GM23338 (cell line): ENCODE measurements at regions not wholly inside any gene's neighbourhood (a gene's known extent, or its start where the extent isn't known, plus 50 kb on each side); places are given as distances from the start of the nearest gene placed in this dataset.
"Not testable (repeated sequence)": the region's sequence is repeated elsewhere in the genome, so short reads cannot be mapped to it uniquely, and the experiment has no call there.

Experiments
- ATAC-seq: fragments of 200-7000 bp; cut with Tn5 transposase; 3 replicates; pipeline ENCODE4 v1.9.1; 2020
- DNase-seq: peaks from one replicate; pipeline ENCODE4 v3.0.0-alpha.2; 2015; ENCODE audit warnings: low spot score
- H2AFZ ChIP-seq: fragments of 200-600 bp; sonication (generic); 2 replicates; pipeline ENCODE4 v1.8.0; 2016; ENCODE audit warnings: antibody characterized with exemption, mild to moderate bottlenecking, moderate library complexity
- H3F3A ChIP-seq: fragments of 200-600 bp; sonication (generic); replicated peaks from 2 replicates; pipeline ENCODE4 v1.8.0; 2017; ENCODE audit warnings: antibody characterized with exemption, mixed run types, low read depth
- H3K27ac ChIP-seq: fragments of 200-600 bp; sonication (generic); 2 replicates; pipeline ENCODE4 v1.6.1; 2016; ENCODE audit warnings: low read depth
- H3K27me3 ChIP-seq: fragments of 200-600 bp; sonication (generic); 2 replicates; pipeline ENCODE4 v1.8.0; 2016; ENCODE audit warnings: mild to moderate bottlenecking, mixed run types, moderate library complexity; ENCODE audit not compliant: insufficient read depth
- H3K36me3 ChIP-seq: fragments of 200-600 bp; sonication (generic); 2 replicates; pipeline ENCODE4 v1.8.0; 2016; ENCODE audit warnings: mild to moderate bottlenecking; ENCODE audit not compliant: insufficient read depth
- H3K4me1 ChIP-seq: fragments of 200-600 bp; sonication (generic); 2 replicates; pipeline ENCODE4 v1.8.0; 2016; ENCODE audit warnings: mild to moderate bottlenecking, moderate library complexity; ENCODE audit not compliant: insufficient read depth
- H3K4me2 ChIP-seq: fragments of 200-600 bp; sonication (generic); 2 replicates; pipeline ENCODE4 v1.7.1; 2017; ENCODE audit warnings: mixed run types
- H3K4me3 ChIP-seq: fragments of 200-600 bp; sonication (generic); 2 replicates; pipeline ENCODE4 v1.6.1; 2016; ENCODE audit warnings: mixed run types
- H3K79me2 ChIP-seq: fragments of 200-600 bp; sonication (generic); replicated peaks from 2 replicates; pipeline ENCODE4 v1.8.0; 2017; ENCODE audit warnings: mild to moderate bottlenecking; ENCODE audit not compliant: insufficient read depth
- H3K9me2 ChIP-seq: fragments of 200-600 bp; sonication (generic); 2 replicates; pipeline ENCODE4 v1.8.0; 2017; ENCODE audit not compliant: insufficient read depth
- H4K20me1 ChIP-seq: fragments of 200-600 bp; sonication (generic); replicated peaks from 2 replicates; pipeline ENCODE4 v1.8.0; 2017; ENCODE audit warnings: mild to moderate bottlenecking; ENCODE audit not compliant: insufficient read depth
- H3K27ac Mint-ChIP-seq: 2 replicates; pipeline ENCODE4 v1.8.0; 2020; ENCODE audit warnings: inconsistent platforms, mild to moderate bottlenecking, moderate library complexity, mixed read lengths
- H3K27me3 Mint-ChIP-seq: 3 replicates; pipeline ENCODE4 v1.8.0; 2022; ENCODE audit warnings: low read depth, mild to moderate bottlenecking, moderate library complexity, mixed read lengths, inconsistent platforms; ENCODE audit not compliant: insufficient read depth, poor library complexity
- H3K36me3 Mint-ChIP-seq: 3 replicates; pipeline ENCODE4 v1.8.0; 2021; ENCODE audit warnings: low read depth, mild to moderate bottlenecking, inconsistent platforms, moderate library complexity, mixed read lengths
- H3K4me1 Mint-ChIP-seq: 3 replicates; pipeline ENCODE4 v1.8.0; 2020; ENCODE audit warnings: mild to moderate bottlenecking, inconsistent platforms, mixed read lengths
- H3K4me3 Mint-ChIP-seq: 3 replicates; pipeline ENCODE4 v1.8.0; 2021; ENCODE audit warnings: moderate library complexity, mild to moderate bottlenecking, inconsistent platforms, mixed read lengths
- H3K9me3 Mint-ChIP-seq: 3 replicates; pipeline ENCODE4 v1.8.0; 2020; ENCODE audit warnings: moderate library complexity, mild to moderate bottlenecking, inconsistent platforms, mixed read lengths
- JUNB ChIP-seq: IDR thresholded peaks from one replicate; pipeline ENCODE4 v1.6.1; 2016; ENCODE audit warnings: antibody characterized with exemption; ENCODE audit not compliant: unreplicated experiment
- NANOG ChIP-seq: IDR thresholded peaks from 2 replicates; pipeline ENCODE4 v1.6.1; 2016; ENCODE audit warnings: antibody characterized with exemption, borderline replicate concordance
- STAT1 ChIP-seq: IDR thresholded peaks from one replicate; pipeline ENCODE4 v1.6.1; 2016; ENCODE audit warnings: antibody characterized with exemption; ENCODE audit not compliant: unreplicated experiment
- ZNF114 ChIP-seq: fragments of 250-450 bp; sonication (Bioruptor Pico); IDR thresholded peaks from 2 replicates; pipeline ENCODE4 v1.5.0; 2020; ENCODE audit warnings: mild to moderate bottlenecking, moderate library complexity
- ZNF331 ChIP-seq: fragments of 250-450 bp; sonication (Bioruptor Pico); IDR thresholded peaks from 2 replicates; pipeline ENCODE4 v1.5.0; 2020; ENCODE audit warnings: low read depth, mild to moderate bottlenecking, moderate library complexity

DNA sequence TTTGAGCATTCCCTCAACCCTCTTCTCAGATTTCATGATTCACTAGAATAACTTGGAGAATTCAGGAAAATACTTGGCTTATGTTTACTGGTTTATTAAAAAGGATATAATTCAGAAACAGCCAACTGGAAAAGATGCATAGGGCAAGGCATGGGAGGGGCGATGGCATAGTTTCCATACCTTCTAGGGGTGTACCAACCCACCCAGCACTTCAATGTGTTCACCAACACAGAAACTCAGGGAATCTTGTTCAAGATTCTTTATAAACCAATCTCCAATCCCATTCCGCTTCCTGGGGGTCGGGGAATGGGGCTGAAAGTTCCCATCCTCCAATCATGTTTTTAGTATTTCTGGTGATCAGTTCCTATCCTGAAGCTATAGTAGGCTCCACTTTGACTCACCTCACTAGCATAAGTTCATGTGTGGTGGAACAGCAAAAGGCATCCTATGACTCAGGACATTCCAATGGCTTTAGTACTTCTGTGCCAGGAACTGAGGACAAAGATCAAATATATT, 164.4 kb downstream of the SIM1 start:
- H3K27me3 ChIP-seq = no peaks in the 10 kb centered on the region
- ATAC-seq = no peak
- H3K9me2 ChIP-seq = no peaks in the 10 kb centered on the region
- no peaks in the 10 kb centered on the region for H4K20me1 ChIP-seq
- no peaks in the 10 kb centered on the region for H3K36me3 ChIP-seq
- no peak for DNase-seq
- no peak overlapping the region for H3K27ac Mint-ChIP-seq
- no peak overlapping the region for H3K4me3 ChIP-seq
- peaks cover 23% of the 10 kb centered on the region for H3K4me1 Mint-ChIP-seq
- H3K9me3 Mint-ChIP-seq = no peaks in the 10 kb centered on the region
- H3F3A ChIP-seq = no peaks in the 10 kb centered on the region
- no peak overlapping the region for H2AFZ ChIP-seq
- no peak overlapping the region for H3K4me2 ChIP-seq
- no peak for TF ChIP-seq STAT1
- TF ChIP-seq JUNB = no peak
- TF ChIP-seq ZNF331 (CRISPR knock-in tag) = no peak
- peaks cover 28% of the 10 kb centered on the region for H3K4me1 ChIP-seq
- no peaks in the 10 kb centered on the region for H3K27me3 Mint-ChIP-seq
- no peak overlapping the region for H3K4me3 Mint-ChIP-seq
- no peak overlapping the region for H3K27ac ChIP-seq
- H3K79me2 ChIP-seq = no peaks in the 10 kb centered on the region
- H3K36me3 Mint-ChIP-seq = no peaks in the 10 kb centered on the region

DNA sequence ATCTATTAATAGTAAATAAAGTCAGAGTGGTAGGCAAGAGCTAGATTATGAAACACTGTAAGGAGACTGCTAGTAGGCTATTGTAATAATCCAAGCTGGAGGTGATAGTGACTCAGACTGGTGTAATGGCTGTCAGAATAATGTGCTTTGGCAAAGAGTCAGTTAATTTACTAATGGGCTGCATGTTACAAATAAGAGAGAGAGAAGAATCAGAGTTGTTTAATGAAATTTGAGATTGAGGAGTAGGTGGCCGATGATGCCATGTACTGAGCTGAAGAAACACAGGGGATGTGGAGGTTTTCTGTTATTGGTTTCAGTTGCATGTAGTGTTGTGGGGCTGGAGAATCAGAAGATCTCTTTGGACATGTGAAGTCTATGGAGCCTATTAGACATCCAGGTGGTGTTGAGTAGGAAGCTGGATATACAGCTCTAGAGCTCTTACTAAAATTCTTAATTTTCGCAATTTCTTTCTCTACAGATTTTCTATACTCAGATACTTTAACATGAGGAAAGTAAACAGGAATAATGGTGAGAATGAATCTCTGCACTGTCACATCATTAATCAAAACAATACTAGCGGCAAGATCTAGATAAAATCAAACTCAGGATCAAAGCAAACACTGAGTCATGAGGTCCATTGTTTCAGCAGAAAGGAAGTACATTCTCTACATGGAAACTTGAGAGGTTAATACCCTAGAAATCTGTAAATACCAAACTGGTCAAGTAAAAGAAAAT, 167.7 kb downstream of the SIM1 start:
- DNase-seq = no peak
- no peaks in the 10 kb centered on the region for H3K27me3 ChIP-seq
- H3K36me3 ChIP-seq = no peaks in the 10 kb centered on the region
- H3K79me2 ChIP-seq = no peaks in the 10 kb centered on the region
- Mint-ChIP-seq H3K9me3 (no peaks in the 10 kb centered on the region), H3K27ac (no peak overlapping the region), H3K4me1 (peaks cover 16% of the 10 kb centered on the region; the same call in 2 of the 3 replicates), H3K36me3 (no peaks in the 10 kb centered on the region), H3K27me3 (no peaks in the 10 kb centered on the region), H3K4me3 (no peak overlapping the region)
- H3K9me2 ChIP-seq = no peaks in the 10 kb centered on the region
- H3F3A ChIP-seq = no peaks in the 10 kb centered on the region
- H3K4me2 ChIP-seq = no peak overlapping the region
- no peak for TF ChIP-seq NANOG
- H3K4me3 ChIP-seq = no peak overlapping the region
- no peak for ATAC-seq
- H4K20me1 ChIP-seq = no peaks in the 10 kb centered on the region
- H3K4me1 ChIP-seq = peaks cover 17% of the 10 kb centered on the region
- H3K27ac ChIP-seq = no peak overlapping the region
- peak overlapping the region; percentile 19; the same call in 1 of the 2 replicates for H2AFZ ChIP-seq

DNA sequence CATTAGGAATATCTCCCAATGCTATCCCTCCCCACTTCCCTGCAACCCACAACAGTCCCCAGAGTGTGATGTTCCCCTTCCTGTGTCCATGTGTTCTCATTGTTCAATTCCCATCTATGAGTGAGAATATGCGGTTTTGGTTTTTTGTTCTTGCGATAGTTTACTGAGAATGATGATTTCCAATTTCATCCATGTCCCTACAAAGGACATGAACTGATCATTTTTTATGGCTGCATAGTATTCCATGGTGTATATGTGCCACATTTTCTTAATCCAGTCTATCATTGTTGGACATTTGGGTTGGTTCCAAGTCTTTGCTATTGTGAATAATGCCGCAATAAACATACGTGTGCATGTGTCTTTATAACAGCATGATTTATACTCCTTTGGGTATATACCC, 169.5 kb downstream of the SIM1 start:
- not testable (repeated sequence) for H3K4me2 ChIP-seq, H3K4me3 ChIP-seq, H3K9me2 ChIP-seq, H3K9me3 Mint-ChIP-seq, H4K20me1 ChIP-seq, H3K36me3 Mint-ChIP-seq, H3K27ac Mint-ChIP-seq, H2AFZ ChIP-seq, H3K27me3 ChIP-seq, DNase-seq, H3F3A ChIP-seq, H3K27ac ChIP-seq, ATAC-seq, H3K4me3 Mint-ChIP-seq, H3K79me2 ChIP-seq, H3K36me3 ChIP-seq, H3K27me3 Mint-ChIP-seq, H3K4me1 ChIP-seq
- peaks cover 14% of the 10 kb centered on the region; the same call in 2 of the 3 replicates for H3K4me1 Mint-ChIP-seq

DNA sequence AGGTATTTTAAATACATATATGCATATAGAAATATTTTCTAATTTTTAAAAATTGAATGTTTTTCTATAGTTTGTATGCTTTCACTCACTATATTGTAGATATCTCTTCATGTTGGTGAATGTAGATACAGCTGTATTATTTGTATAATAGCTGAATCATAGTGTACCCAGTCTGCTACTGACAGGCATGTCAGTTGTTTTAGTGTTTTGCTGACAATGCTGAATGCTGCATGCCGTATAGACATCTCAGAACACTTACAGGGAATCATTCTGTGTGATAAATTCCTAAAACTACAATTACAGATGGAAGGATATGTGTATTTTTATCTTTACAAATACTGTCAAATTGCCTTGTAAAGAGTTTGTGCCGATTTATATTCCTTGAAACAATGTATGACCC, 175.4 kb downstream of the SIM1 start:
- ATAC-seq (no peak), DNase-seq (no peak)
- Mint-ChIP-seq H3K36me3 (no peaks in the 10 kb centered on the region), H3K27me3 (no peaks in the 10 kb centered on the region), H3K4me3 (no peak overlapping the region), H3K27ac (no peak overlapping the region), H3K9me3 (no peaks in the 10 kb centered on the region), H3K4me1 (peaks cover 9% of the 10 kb centered on the region; the same call in 2 of the 3 replicates)
- Histone ChIP-seq H3K36me3 (no peaks in the 10 kb centered on the region), H3K9me2 (no peaks in the 10 kb centered on the region), H3K27ac (no peak overlapping the region), H3K4me2 (no peak overlapping the region), H4K20me1 (no peaks in the 10 kb centered on the region), H3K4me1 (peaks cover 7% of the 10 kb centered on the region; the same call in 1 of the 2 replicates), H3K79me2 (no peaks in the 10 kb centered on the region), H3K4me3 (no peak overlapping the region), H3F3A (no peaks in the 10 kb centered on the region), H2AFZ (no peak overlapping the region), H3K27me3 (no peaks in the 10 kb centered on the region)
- TF ChIP-seq ZNF114 (no peak), STAT1 (no peak)
